B cell (primary cell): ENCODE measurements at regions not wholly inside any gene's neighbourhood (a gene's known extent, or its start where the extent isn't known, plus 50 kb on each side); places are given as distances from the start of the nearest gene placed in this dataset.

Experiments
- ATAC-seq: fragments of 200-7000 bp; cut with Tn5 transposase; one replicate; pipeline ENCODE4 v1.10.0; 2021; ENCODE audit warnings: low read depth, mild to moderate bottlenecking, moderate number of reproducible peaks, moderate library complexity
- CTCF ChIA-PET: fragments of 350-600 bp; sonication (Branson Sonifier 250); formaldehyde crosslinking; loops from one replicate; lab custom pipeline; 2021; ENCODE audit warnings: antibody characterized with exemption, inconsistent platforms; lab: Charles Lee
- POLR2A ChIA-PET: fragments of 350-600 bp; sonication (Branson Sonifier 250); formaldehyde crosslinking; loops from one replicate; lab custom pipeline; 2021; ENCODE audit warnings: antibody characterized with exemption; lab: Charles Lee
- DNase-seq: peaks from one replicate; pipeline ENCODE4 v3.0.0; 2013
- H2AFZ ChIP-seq: 2 replicates; pipeline ENCODE4 v1.6.1; 2012; ENCODE audit warnings: mild to moderate bottlenecking, low read depth, low read length; ENCODE audit not compliant: insufficient read depth, poor library complexity, severe bottlenecking
- H3K27ac ChIP-seq, 2 donors: 1 replicate in 1 of 2; 2 replicates in 1 of 2; pipeline ENCODE4 v1.5.1; 2012 to 2013; ENCODE audit warnings: low read length in 2 of 2, mild to moderate bottlenecking in 2 of 2, moderate library complexity in 1 of 2
- H3K27me3 ChIP-seq, 4 experiments: fragments of 200-600 bp in 1 of 4; sonication (generic) in 1 of 4; replicated peaks in 1 of 4; 1 replicate in 2 of 4; 2 replicates in 2 of 4; pipeline versions ENCODE4 v1.6.1 to v1.7.0; 2013 to 2016; ENCODE audit warnings: low read length in 3 of 4, mild to moderate bottlenecking in 2 of 4, mixed read lengths in 1 of 4, moderate library complexity in 1 of 4; ENCODE audit not compliant: insufficient read depth in 4 of 4, control insufficient read depth in 3 of 4; ENCODE audit errors: control extremely low read depth in 1 of 4
- H3K36me3 ChIP-seq, 2 experiments: replicated peaks in 1 of 2; 1 replicate in 1 of 2; 2 replicates in 1 of 2; pipeline versions ENCODE4 v1.6.1 to v1.7.1; 2013; ENCODE audit warnings: low read length in 1 of 2; ENCODE audit not compliant: insufficient read depth in 2 of 2, control insufficient read depth in 1 of 2; ENCODE audit errors: control extremely low read depth in 1 of 2, extremely low read depth in 1 of 2
- H3K4me1 ChIP-seq, 2 donors: fragments of 200-600 bp in 1 of 2; sonication (generic) in 1 of 2; 1 replicate in 1 of 2; 2 replicates in 1 of 2; pipeline versions ENCODE4 v1.5.1 to v1.6.1; 2013 to 2017; ENCODE audit warnings: low read length in 2 of 2; ENCODE audit not compliant: control insufficient read depth in 2 of 2, insufficient read depth in 2 of 2
- H3K4me2 ChIP-seq: replicated peaks from 2 replicates; pipeline ENCODE3; 2012; ENCODE audit warnings: mild to moderate bottlenecking, low read depth, low read length; ENCODE audit not compliant: poor library complexity, severe bottlenecking
- H3K4me3 ChIP-seq, 5 experiments: fragments of 200-600 bp in 1 of 5; sonication (generic) in 1 of 5; 1 replicate in 3 of 5; 2 replicates in 2 of 5; pipeline versions ENCODE4 v1.5.1 to v1.7.0; 2011 to 2016; ENCODE audit warnings: low read length in 4 of 5, mild to moderate bottlenecking in 4 of 5, low read depth in 2 of 5, control low read depth in 1 of 5, moderate library complexity in 1 of 5; ENCODE audit not compliant: insufficient read depth in 1 of 5; ENCODE audit errors: control extremely low read depth in 1 of 5, extremely low read depth in 1 of 5
- H3K79me2 ChIP-seq: fragments of 200-600 bp; sonication (generic); one replicate; pipeline ENCODE4 v1.6.0; 2016; ENCODE audit warnings: low read length; ENCODE audit not compliant: control insufficient read depth, insufficient read depth
- H3K9ac ChIP-seq: fragments of 200-600 bp; sonication (generic); 2 replicates; pipeline ENCODE4 v1.6.1; 2017; ENCODE audit warnings: mild to moderate bottlenecking, low read length, moderate library complexity
- H3K9me3 ChIP-seq, 3 donors: one replicate each; pipeline versions ENCODE4 v1.6.1 to v1.7.1; 2013; ENCODE audit warnings: low read length in 2 of 3; ENCODE audit not compliant: control insufficient read depth in 2 of 3, insufficient read depth in 1 of 3; ENCODE audit errors: control extremely low read depth in 1 of 3
- H4K20me1 ChIP-seq: 2 replicates; pipeline ENCODE4 v1.6.0; 2012; ENCODE audit warnings: mild to moderate bottlenecking, low read length; ENCODE audit not compliant: insufficient read depth, control insufficient read depth, poor library complexity, severe bottlenecking
- H3K27ac Mint-ChIP-seq: one replicate; pipeline ENCODE4 v1.8.0; 2021; ENCODE audit warnings: mixed read lengths
- H3K27me3 Mint-ChIP-seq: one replicate; pipeline ENCODE4 v1.8.0; 2021; ENCODE audit warnings: mixed read lengths
- H3K4me1 Mint-ChIP-seq: one replicate; pipeline ENCODE4 v1.8.0; 2021; ENCODE audit warnings: mixed read lengths
- H3K4me3 Mint-ChIP-seq: one replicate; pipeline ENCODE4 v1.8.0; 2021; ENCODE audit warnings: mixed read lengths
- H3K9me3 Mint-ChIP-seq: one replicate; pipeline ENCODE4 v1.8.0; 2022; ENCODE audit warnings: mixed read lengths; ENCODE audit not compliant: insufficient read depth
- CTCF ChIP-seq: fragments of 200-600 bp; IDR thresholded peaks from one replicate; pipeline ENCODE4 v1.8.0; 2022; ENCODE audit warnings: antibody characterized with exemption, mild to moderate bottlenecking
- EZH2 ChIP-seq: IDR thresholded peaks from 2 replicates; pipeline ENCODE4 v1.6.1; 2012; ENCODE audit warnings: borderline replicate concordance, low read depth, mild to moderate bottlenecking, moderate library complexity, low read length; ENCODE audit not compliant: insufficient read depth, poor library complexity, severe bottlenecking
- WGBS: methylation state at CpG from one replicate; pipeline ENCODE4 v1.1.5; 2013; ENCODE audit warnings: missing lambda C conversion rate; ENCODE audit not compliant: insufficient coverage; 5-methylcytosine and 5-hydroxymethylcytosine counted together
- intact Hi-C: fragments of 100-400 bp; cut with micrococcal nuclease; formaldehyde crosslinking; loops from one replicate; pipeline ENCODE4 v1.10.0; 2022

- Histone ChIP-seq H3K4me2 (no peak overlapping the region), H3K4me3 (no peak overlapping the region), H3K9me3 (no peaks in the 10 kb centered on the region), H3K79me2 (no peaks in the 10 kb centered on the region), H3K36me3 (no peaks in the 10 kb centered on the region), H2AFZ (no peak overlapping the region), H3K27me3 (no peaks in the 10 kb centered on the region), H3K27ac (no peak overlapping the region), H3K9ac (no peak overlapping the region), H4K20me1 (no peaks in the 10 kb centered on the region), H3K4me1 (no peaks in the 10 kb centered on the region)
- no peak for TF ChIP-seq EZH2
- TF ChIP-seq CTCF: no peak
- Mint-ChIP-seq H3K4me1 (no peaks in the 10 kb centered on the region), H3K27ac (no peak overlapping the region), H3K4me3 (no peak overlapping the region), H3K9me3 (peaks cover 2% of the 10 kb centered on the region), H3K27me3 (no peaks in the 10 kb centered on the region)
- ChIA-PET CTCF (no interaction called here), POLR2A (no interaction called here)
- no CpG with 5 or more reads among the region's 3 CpGs for WGBS
- DNase-seq (no peak), ATAC-seq (no peak)
- intact Hi-C loops: no loop called here
These were observed 435.1 kb upstream of the PCDH20 start for GRCh38 chr13:61850794-61851193.

- no peak overlapping the region for H3K27ac Mint-ChIP-seq
- CTCF ChIA-PET: no interaction called here
- H3K4me1 ChIP-seq: no peaks in the 10 kb centered on the region
These were observed 422.9 kb upstream of the PCDH20 start for GRCh38 chr13:61838568-61838967.

More at GRCh38 chr13:61838568-61838967, 422.9 kb upstream of the PCDH20 start:
- Histone ChIP-seq H3K79me2 (no peaks in the 10 kb centered on the region), H3K27me3 (no peaks in the 10 kb centered on the region), H2AFZ (no peak overlapping the region), H3K9me3 (no peaks in the 10 kb centered on the region), H3K4me3 (no peak overlapping the region), H3K27ac (no peak overlapping the region), H3K36me3 (no peaks in the 10 kb centered on the region), H3K4me2 (no peak overlapping the region), H4K20me1 (no peaks in the 10 kb centered on the region), H3K9ac (no peak overlapping the region)
- ATAC-seq (no peak), DNase-seq (no peak)
- intact Hi-C loops: no loop called here
- Mint-ChIP-seq H3K4me3 (no peak overlapping the region), H3K9me3 (no peaks in the 10 kb centered on the region), H3K27me3 (no peaks in the 10 kb centered on the region), H3K4me1 (no peaks in the 10 kb centered on the region)
- POLR2A ChIA-PET: no interaction called here
- TF ChIP-seq CTCF (no peak), EZH2 (no peak)
- no CpG with 5 or more reads among the region's 2 CpGs for WGBS
